HCT116 (cell line): ENCODE measurements at regions not wholly inside any gene's neighbourhood (a gene's known extent, or its start where the extent isn't known, plus 50 kb on each side); places are given as distances from the start of the nearest gene placed in this dataset.

ENCODE experiments used
- CEBPB ChIP-seq: IDR thresholded peaks from 2 replicates; pipeline ENCODE4 v1.6.1; 2012; ENCODE audit warnings: low read depth
- CTCF ChIP-seq, 3 experiments: fragments of 200-600 bp in 1 of 3; sonication (generic) in 1 of 3; IDR thresholded peaks in 2 of 3; conservative IDR thresholded peaks in 1 of 3; 2 replicates each; pipeline ENCODE4 v1.5.1; 2012 to 2017; ENCODE audit warnings: low read depth in 2 of 3, low read length in 2 of 3, antibody characterized with exemption in 1 of 3, borderline replicate concordance in 1 of 3, control low read depth in 1 of 3, mild to moderate bottlenecking in 1 of 3, mixed read lengths in 1 of 3, mixed run types in 1 of 3, moderate library complexity in 1 of 3; ENCODE audit not compliant: insufficient read depth in 1 of 3
- ELF1 ChIP-seq: IDR thresholded peaks from 2 replicates; pipeline ENCODE4 v1.6.1; 2012; ENCODE audit warnings: low read depth, borderline replicate concordance
- EZH2 ChIP-seq: fragments of 200-600 bp; sonication (generic); IDR thresholded peaks from 2 replicates; pipeline ENCODE4 v1.6.1; 2017; ENCODE audit warnings: antibody characterized with exemption, mixed run types
- EZH2phosphoT487 ChIP-seq: fragments of 200-600 bp; IDR thresholded peaks from 2 replicates; pipeline ENCODE4 v1.6.1; 2018; ENCODE audit warnings: antibody characterized with exemption, borderline replicate concordance
- MAX ChIP-seq: IDR thresholded peaks from 2 replicates; pipeline ENCODE4 v1.6.1; 2012
- POLR2A ChIP-seq: IDR thresholded peaks from 2 replicates; pipeline ENCODE4 v1.7.0; 2011; ENCODE audit warnings: borderline replicate concordance; ENCODE audit not compliant: insufficient read depth, insufficient read length; ENCODE audit errors: extremely low read depth
- RAD21 ChIP-seq: IDR thresholded peaks from 2 replicates; pipeline ENCODE4 v1.6.1; 2012; ENCODE audit warnings: low read depth, mild to moderate bottlenecking
- REST ChIP-seq: IDR thresholded peaks from 2 replicates; pipeline ENCODE4 v1.6.1; 2012; ENCODE audit warnings: low read depth
- SIN3A ChIP-seq: IDR thresholded peaks from 2 replicates; pipeline ENCODE4 v1.6.1; 2012; ENCODE audit warnings: low read depth
- SP1 ChIP-seq: IDR thresholded peaks from 2 replicates; pipeline ENCODE4 v1.6.1; 2012; ENCODE audit warnings: low read depth
- SRF ChIP-seq: IDR thresholded peaks from 2 replicates; pipeline ENCODE4 v1.6.1; 2012; ENCODE audit warnings: low read depth
- YY1 ChIP-seq: IDR thresholded peaks from 2 replicates; pipeline ENCODE4 v1.6.1; 2011; ENCODE audit warnings: low read length, low read depth, moderate library complexity, mild to moderate bottlenecking; ENCODE audit not compliant: insufficient replicate concordance; ENCODE audit errors: extremely low read depth

GRCh38 chr6:67131827-67132226, 1424.8 kb upstream of the EYS start:
- TF ChIP-seq SRF (no peak), POLR2A (no peak), CTCF (IDR thresholded peaks at IDR 0.05 in 2 of 3, conservative IDR thresholded peaks at IDR 0.05 in 1 of 3; ENCODE audit: borderline replicate concordance in 1 of 3, insufficient read depth in 1 of 3, low read depth in 2 of 3, low read length in 2 of 3) (no peak), MAX (no peak), RAD21 (no peak), CEBPB (no peak), REST (no peak), EZH2phosphoT487 (no peak), EZH2 (no peak), ELF1 (no peak), YY1 (no peak), SIN3A (no peak), SP1 (no peak)
